ENCODE measurements at regions not wholly inside any gene's neighbourhood (a gene's known extent, or its start where the extent isn't known, plus 50 kb on each side); places are given as distances from the start of the nearest gene placed in this dataset.

DNA sequence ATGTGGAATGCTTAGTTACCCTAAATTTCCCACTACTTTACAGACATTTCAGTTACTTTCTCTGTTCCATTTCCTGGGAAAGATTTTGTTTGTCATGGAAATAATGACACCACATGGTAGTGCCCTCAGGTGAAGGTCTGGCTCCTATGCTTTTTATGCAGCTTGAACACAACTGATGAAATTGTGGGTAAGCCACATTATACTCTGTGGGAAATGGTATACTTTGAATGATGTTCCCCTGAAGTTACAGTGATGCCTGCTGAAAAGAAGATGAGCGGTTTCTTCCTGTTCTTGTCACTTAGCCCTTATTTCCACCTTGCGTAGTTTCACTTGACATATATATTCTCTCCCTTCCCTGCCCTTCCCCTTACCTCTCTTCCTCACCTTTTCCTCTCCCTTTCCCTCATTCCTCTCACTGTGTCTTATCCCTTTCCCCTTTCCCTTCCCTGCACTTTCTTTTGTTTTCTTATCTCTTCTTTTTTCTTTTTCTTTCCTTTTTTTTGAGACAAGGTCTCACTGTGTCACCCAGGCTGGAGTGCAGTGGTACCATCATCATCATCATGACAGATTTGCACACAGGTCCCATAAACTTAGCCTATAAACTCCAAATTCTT lies 280.8 kb upstream of the IL12B start:
- no peak for TF ChIP-seq CTCF (IDR thresholded peaks at IDR 0.05)
- no peak for TF ChIP-seq POLR2AphosphoS5 (IDR thresholded peaks at IDR 0.05)
- TF ChIP-seq POLR2A (IDR thresholded peaks at IDR 0.05): no peak
- no peak for TF ChIP-seq EP300 (IDR thresholded peaks at IDR 0.05)
- Histone ChIP-seq H3K4me3 (no peak overlapping the region), H3K27ac (no peak overlapping the region), H3K36me3 (no peaks in the 10 kb centered on the region), H3K4me1 (no peaks in the 10 kb centered on the region), H3K9me3 (peaks cover 0 to 6% (median 0%) of the 10 kb centered on the region in 3 donors), H3K27me3 (no peaks in the 10 kb centered on the region)
- 77 to 92% methylated on average over 2 of the region's 2 CpGs for WGBS, 2 donors (ENCODE audit: low coverage in 1 of 2)
- no peak for ATAC-seq

- Histone ChIP-seq H3K4me3 (no peak overlapping the region), H3K27ac (no peak overlapping the region), H3K27me3 (no peaks in the 10 kb centered on the region), H3K9me3 (peaks cover 0 to 10% (median 0%) of the 10 kb centered on the region in 3 donors), H3K4me1 (no peaks in the 10 kb centered on the region), H3K36me3 (no peaks in the 10 kb centered on the region)
- TF ChIP-seq EP300 (IDR thresholded peaks at IDR 0.05) (no peak), POLR2A (IDR thresholded peaks at IDR 0.05) (no peak), POLR2AphosphoS5 (IDR thresholded peaks at IDR 0.05) (no peak), CTCF (IDR thresholded peaks at IDR 0.05) (no peak)
- 0 to 30% methylated on average over 1 to 2 of the region's 2 CpGs for WGBS, 2 donors (ENCODE audit: low coverage in 1 of 2)
- ATAC-seq: peak; percentile 16
Observed at GRCh38 chr5:159616952-159617351, 286.7 kb upstream of the IL12B start.

- no peak for TF ChIP-seq CTCF (IDR thresholded peaks at IDR 0.05)
- TF ChIP-seq EP300 (IDR thresholded peaks at IDR 0.05): no peak
- TF ChIP-seq POLR2A (IDR thresholded peaks at IDR 0.05): no peak
- TF ChIP-seq POLR2AphosphoS5 (IDR thresholded peaks at IDR 0.05): no peak
- no peak for ATAC-seq
- no peaks in the 10 kb centered on the region for H3K27me3 ChIP-seq
- H3K4me3 ChIP-seq: no peak overlapping the region
- WGBS, 2 donors (ENCODE audit: low coverage in 1 of 2): 61 to 63% methylated on average over 1 to 4 of the region's 4 CpGs
- no peak overlapping the region for H3K27ac ChIP-seq
- peaks cover 0 to 22% (median 0%) of the 10 kb centered on the region in 3 donors for H3K9me3 ChIP-seq
- no peaks in the 10 kb centered on the region for H3K4me1 ChIP-seq
- H3K36me3 ChIP-seq: no peaks in the 10 kb centered on the region
Observed at GRCh38 chr5:159619826-159620225, 289.5 kb upstream of the IL12B start.

GRCh38 chr5:159620853-159621540 lies 290.7 kb upstream of the IL12B start:
- no peak overlapping the region for H3K27ac ChIP-seq
- ATAC-seq: no peak
- WGBS, 2 donors (ENCODE audit: low coverage in 1 of 2): 56 to 59% methylated on average over 4 of the region's 5 CpGs
- no peak overlapping the region for H3K4me3 ChIP-seq
- H3K9me3 ChIP-seq: peaks cover 0 to 22% (median 0%) of the 10 kb centered on the region in 3 donors
- no peaks in the 10 kb centered on the region for H3K36me3 ChIP-seq
- no peaks in the 10 kb centered on the region for H3K4me1 ChIP-seq
- H3K27me3 ChIP-seq: no peaks in the 10 kb centered on the region
- TF ChIP-seq POLR2AphosphoS5 (IDR thresholded peaks at IDR 0.05): no peak
- no peak for TF ChIP-seq CTCF (IDR thresholded peaks at IDR 0.05)
- no peak for TF ChIP-seq POLR2A (IDR thresholded peaks at IDR 0.05)
- no peak for TF ChIP-seq EP300 (IDR thresholded peaks at IDR 0.05)

DNA sequence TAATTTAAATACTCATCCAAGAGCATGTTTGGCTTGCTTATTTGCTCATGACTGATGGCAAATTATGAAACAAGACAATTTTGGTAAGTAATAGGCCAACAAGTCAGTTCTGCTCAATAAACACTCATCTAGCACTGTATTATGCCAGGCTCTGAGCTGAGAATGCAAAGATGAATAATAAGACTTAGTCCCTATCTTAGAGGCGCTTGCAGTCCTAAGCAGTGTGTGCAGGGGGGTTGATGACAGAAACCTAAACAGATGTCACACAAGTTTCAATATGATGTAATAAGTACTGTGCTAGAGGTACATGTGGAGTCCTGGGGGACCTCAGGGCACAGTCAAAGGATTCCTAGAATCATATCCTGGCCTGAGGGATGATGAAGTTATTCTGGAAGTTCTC lies 287.6 kb upstream of the ADRA1B start:
- no peaks in the 10 kb centered on the region for H3K9me3 ChIP-seq
- TF ChIP-seq EP300 (IDR thresholded peaks at IDR 0.05) (no peak), POLR2AphosphoS5 (IDR thresholded peaks at IDR 0.05) (no peak), POLR2A (IDR thresholded peaks at IDR 0.05) (no peak), CTCF (IDR thresholded peaks at IDR 0.05) (no peak)
- 36 to 67% methylated on average over 1 of the region's 1 CpG for WGBS, 2 donors (ENCODE audit: low coverage in 1 of 2)
- no peak for ATAC-seq
- H3K27me3 ChIP-seq: no peaks in the 10 kb centered on the region
- H3K27ac ChIP-seq: no peak overlapping the region
- H3K36me3 ChIP-seq: no peaks in the 10 kb centered on the region
- H3K4me1 ChIP-seq: no peaks in the 10 kb centered on the region
- H3K4me3 ChIP-seq: no peak overlapping the region

All from gastroesophageal sphincter (tissue), 4 donors.